ENCODE measurements at regions not wholly inside any gene's neighbourhood (a gene's known extent, or its start where the extent isn't known, plus 50 kb on each side); places are given as distances from the start of the nearest gene placed in this dataset.

- no peak for DNase-seq
These were observed 738.0 kb upstream of the ZEB2 start for GRCh38 chr2:145257931-145258330.

- DNase-seq: no peak
These were observed 736.6 kb upstream of the ZEB2 start for GRCh38 chr2:145256551-145256950.

- no peak for DNase-seq
These were observed 734.4 kb upstream of the ZEB2 start for GRCh38 chr2:145254291-145254690.

DNA sequence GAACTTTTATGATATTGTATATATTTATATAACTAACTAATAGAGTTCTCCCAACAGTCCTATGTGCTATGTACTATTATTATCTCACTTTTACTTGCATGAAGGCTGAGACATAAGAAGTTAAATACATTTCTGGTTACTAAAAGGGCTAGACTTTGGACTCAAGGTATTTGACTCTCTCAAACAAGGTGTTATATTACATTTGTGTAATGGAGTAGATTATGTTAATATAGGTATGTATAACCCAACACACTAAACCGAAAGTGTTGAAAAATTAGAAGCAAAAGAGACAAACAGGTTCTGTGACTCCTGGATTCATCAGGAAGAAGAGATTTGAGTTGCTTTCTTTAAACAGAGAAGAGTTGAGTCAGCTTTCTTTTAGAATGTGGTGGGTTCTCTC lies 733.6 kb upstream of the ZEB2 start:
- no peak for DNase-seq

DNA sequence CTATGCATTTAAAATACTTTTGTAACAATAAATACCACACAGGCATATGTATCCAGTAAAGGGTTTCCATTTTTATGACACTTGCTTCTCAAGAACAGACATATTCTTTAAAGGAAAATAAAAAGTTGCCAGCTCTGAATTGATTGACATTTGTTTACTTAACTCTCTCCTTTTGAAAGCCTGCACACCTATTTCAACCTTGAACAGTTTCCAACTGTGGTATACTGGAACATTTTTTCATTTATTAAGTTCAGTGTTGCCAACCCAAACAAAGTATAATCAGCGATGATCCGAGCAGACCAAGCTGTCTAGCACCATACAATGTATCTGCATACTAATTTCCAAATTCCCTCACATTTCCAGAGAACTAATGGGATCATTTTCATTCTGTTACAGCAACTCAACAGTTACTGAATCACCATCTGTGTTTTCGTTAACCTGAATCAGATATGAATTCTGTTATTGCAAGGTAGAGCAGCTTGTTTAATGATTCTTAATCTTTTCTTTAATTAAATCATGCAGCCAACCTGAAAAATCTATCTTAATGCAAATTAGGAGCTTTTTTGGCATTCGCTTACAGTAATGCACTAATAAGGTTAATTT lies 725.5 kb upstream of the ZEB2 start:
- DNase-seq: no peak

DNA sequence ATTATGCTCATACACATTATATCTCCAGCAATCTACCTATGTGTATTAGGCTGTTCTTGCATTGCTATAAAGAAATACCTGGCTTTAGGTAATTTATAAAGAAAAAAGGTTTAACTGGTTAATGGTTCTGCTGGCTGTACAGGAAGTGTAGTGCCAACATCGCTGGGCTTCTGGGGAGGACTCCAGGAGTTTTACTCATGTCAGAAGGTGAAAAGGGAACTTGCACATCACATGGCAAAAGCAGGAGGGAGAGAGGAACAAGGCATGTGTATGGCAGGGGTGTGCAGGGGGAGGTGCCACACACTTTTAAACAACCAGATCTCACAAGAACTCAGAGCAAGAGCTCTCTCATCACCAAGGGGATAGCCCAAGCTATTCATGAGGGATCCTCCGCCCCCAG lies 715.4 kb upstream of the ZEB2 start:
- DNase-seq: no peak

DNA sequence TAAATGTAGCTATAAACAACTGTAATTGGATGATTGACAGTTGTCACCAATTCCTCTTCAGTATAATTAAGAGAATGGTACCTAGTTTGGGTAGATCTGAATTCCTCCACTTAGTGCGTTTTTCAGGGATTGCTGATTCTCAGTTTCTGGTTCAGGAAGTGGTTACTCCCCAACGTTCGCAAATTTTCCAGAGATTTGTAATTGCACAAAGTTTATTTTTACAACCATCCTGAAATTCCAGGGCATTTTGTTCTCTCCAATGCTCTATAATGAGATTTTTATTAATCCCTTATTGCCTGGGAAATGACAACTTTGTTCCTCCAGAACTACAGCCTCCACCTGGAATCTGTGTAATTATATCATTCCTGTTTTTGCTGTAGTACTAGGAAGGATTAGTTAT lies 710.6 kb upstream of the ZEB2 start:
- DNase-seq: no peak

DNA sequence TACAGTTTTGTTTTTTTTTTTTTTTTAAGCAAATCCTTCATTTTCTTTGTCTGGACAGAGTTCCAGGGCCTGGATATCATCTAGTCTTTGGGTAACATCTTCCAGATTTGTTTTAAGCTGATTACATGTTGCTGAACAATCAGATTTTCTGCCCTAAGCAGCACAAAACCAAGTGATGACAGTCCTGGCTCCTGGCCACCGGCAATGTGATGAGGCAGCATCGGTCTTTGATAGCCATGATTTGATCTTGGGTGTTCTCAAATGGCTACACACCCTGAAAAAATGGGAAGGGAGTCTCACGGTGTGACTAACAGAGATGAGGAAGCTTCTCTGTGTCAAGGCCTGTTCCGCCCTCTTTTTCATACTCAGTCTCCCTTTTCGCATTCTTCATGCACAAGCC lies 708.6 kb upstream of the ZEB2 start:
- no peak for DNase-seq

DNA sequence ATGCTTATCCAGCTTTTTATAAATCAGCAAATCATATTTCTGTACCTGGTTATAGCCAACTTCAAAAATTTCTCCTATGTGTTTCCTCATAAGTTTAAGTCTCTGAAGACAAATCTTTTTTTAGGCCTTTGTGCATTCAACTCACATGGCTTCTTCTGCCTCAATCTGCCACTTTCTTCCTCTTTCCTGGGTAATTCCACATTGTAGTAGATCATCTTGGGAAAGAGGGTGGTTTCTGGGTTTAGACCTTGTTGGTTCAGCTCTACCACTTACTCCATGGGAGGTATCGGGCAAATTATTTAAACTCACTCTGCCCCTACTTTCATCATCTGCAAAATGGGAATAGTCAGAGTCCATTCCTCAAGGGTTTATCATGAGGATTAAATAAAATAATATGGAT lies 707.0 kb upstream of the ZEB2 start:
- DNase-seq: no peak

DNA sequence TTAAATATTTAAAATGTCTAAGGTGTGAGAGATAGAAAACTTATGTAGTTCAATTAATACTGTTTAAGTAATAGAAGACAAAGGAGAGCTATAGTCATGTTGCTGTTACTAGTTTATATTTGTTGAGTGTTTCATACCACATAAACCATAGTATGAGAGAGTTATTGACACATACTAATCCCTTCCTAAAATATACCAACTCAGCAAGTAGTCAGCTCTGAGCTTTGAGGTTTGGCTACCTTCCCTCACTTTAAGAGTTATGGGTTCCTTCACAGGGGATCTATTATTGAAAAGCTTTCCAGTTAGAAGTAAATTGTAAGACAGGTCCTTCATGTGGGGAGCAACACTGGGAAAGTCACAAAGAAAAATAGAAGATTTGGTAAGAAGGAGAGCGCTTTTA lies 701.6 kb upstream of the ZEB2 start:
- no peak for DNase-seq

- no peak for DNase-seq
These were observed 701.1 kb upstream of the ZEB2 start for GRCh38 chr2:145221032-145221431.

GRCh38 chr2:145220496-145220895 lies 700.6 kb upstream of the ZEB2 start:
- DNase-seq: no peak

DNA sequence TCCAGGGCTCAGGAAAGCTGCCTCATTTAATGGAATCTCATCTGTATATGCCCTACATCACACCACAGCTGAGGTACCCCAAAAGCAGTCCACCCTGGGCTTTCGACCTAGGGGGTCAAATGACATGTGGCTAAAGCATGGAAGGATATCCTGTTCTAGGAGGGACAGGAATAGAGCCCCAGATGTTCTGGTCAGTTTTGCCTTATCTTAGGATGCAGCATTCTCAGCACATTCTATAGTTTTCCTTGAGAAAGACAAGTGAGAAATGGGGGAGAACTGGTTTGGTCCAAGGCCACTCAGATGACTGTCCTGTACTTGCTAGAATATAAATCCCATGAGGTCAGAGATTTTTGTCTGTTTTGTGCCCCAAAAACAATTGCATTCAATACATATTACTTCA lies 688.0 kb upstream of the ZEB2 start:
- DNase-seq: no peak

DNA sequence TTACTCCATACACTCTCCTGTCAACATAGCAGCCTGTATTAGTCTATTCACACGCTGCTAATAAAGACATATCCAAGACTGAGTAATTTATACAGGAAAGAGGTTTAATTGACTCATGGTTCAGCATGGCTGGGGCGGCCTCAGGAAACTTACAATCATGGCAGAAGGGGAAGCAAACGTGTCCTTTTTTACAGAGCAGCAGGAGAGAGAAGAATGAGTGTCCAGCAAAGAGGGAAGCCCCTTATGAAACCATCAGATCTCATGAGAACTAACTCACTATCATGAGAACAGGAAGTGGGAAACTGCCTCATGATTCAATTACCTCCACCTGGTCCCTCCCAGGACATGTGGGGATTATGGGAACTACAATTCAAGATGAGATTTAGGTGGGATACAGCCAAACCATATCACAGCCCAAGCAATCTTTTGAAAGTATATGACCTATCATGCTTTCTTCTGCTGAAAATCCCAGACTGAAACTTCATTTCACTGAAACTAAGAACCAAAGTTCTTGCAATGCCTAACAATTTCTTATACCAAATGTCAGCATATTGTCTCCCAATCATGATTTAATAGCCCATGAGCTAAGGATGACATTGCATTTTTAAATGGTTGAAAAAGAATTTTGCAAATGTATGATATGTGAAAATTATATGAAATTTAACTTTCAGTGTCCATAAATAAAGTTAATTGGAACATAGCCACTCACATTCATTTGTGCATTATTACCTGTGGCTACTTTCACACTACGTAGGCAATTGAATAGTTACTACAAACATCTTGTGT lies 686.8 kb upstream of the ZEB2 start:
- no peak for DNase-seq

GRCh38 chr2:145203891-145204290 lies 684.0 kb upstream of the ZEB2 start:
- DNase-seq: no peak

- no peak for DNase-seq
These were observed 680.1 kb upstream of the ZEB2 start for GRCh38 chr2:145199827-145200706.

GRCh38 chr2:145199042-145199441 lies 679.1 kb upstream of the ZEB2 start:
- no peak for DNase-seq

DNA sequence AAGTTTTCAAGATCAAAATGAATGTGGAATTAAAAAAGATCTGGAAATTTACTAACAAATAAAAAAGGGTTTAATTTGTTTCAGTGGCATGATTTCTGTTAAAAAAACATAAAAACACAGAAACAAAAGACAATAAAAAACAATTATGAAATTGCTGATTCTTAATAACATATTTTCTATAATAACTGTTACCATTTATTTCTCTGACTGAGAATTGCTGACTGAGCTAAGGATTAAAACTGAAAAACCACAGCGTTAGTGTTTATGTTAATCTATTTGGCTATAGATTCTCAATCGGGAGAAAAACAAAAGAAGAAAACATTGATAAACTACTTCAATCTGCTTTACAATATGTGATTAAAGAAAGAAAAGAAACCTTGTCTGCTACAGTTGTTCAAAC lies 678.6 kb upstream of the ZEB2 start:
- DNase-seq: no peak

DNA sequence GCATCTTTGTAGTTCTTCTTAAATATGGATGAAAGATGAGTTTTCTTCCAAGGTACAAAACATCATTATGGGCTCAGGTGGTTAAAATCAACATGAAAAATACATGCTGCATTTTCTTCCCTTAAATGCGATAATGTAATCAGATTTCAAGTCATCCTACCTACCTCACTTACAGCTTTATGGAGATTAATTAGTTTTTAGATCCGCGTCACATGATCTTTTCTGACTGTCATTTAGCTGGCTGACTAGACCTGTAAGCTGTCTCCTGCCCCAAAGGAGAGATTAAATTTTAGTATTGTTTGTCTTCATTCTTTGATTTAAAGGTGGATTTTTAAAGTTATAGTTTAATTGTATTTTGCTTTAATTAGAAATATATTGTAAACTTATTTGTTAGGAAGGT lies 678.0 kb upstream of the ZEB2 start:
- no peak for DNase-seq

- DNase-seq: no peak
These were observed 674.8 kb upstream of the ZEB2 start for GRCh38 chr2:145194673-145195072.

GRCh38 chr2:145190031-145190703 lies 670.2 kb upstream of the ZEB2 start:
- no peak for DNase-seq

DNA sequence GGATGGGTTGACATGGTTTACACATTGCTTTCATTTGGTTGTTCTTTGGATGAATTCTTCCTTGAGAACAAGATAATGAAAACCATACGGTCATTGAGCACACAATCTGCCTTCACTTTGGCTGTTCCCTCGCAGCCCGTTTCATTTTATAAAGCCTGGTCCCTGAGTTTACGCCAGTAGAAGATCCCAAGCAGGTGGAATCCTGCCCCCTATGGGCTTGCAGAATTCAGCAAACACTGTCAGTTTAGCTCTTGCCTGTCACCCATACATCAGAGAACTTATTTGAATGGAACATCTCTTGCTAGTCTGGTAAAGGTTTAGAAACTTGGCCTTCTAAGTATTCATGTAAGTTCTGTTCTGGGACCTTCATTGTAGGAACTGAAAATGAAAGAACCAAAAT lies 666.4 kb upstream of the ZEB2 start:
- no peak for DNase-seq

DNA sequence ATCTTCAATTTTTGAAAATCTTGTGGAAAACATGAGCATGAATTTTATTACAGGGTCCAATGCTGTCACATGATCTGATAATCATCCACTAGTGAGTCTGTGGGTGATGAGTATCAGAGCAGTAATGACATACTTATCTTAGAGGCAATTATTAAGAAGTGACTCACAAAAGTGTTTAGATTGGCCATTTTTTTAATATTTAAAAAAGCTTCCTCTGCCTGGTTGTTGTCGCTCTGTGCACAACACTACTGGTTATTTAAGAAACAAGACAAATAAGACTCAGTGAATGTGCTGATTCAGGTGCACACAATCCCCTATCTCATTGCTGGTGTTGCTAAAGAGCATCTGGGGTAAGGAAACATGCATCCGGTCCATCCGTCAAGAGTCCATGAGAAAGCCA lies 665.8 kb upstream of the ZEB2 start:
- DNase-seq: no peak

Data from CD4-positive, alpha-beta T cell treated with Interleukin-21 for 1 hour (primary cell).